Sigmoid colon (tissue), 6 donors: ENCODE measurements at regions not wholly inside any gene's neighbourhood (a gene's known extent, or its start where the extent isn't known, plus 50 kb on each side); places are given as distances from the start of the nearest gene placed in this dataset.

Experiments used
- DNase-seq: peaks from one replicate; pipeline ENCODE4 v3.0.0-alpha.2; 2019
- H3K27ac ChIP-seq, 4 donors: fragments of 200-600 bp; sonication (generic); one replicate each; pipeline ENCODE4 v1.5.1; 2016 to 2019; ENCODE audit warnings: mild to moderate bottlenecking in 1 of 4
- H3K27me3 ChIP-seq, 3 donors: fragments of 200-600 bp; sonication (generic); one replicate each; pipeline ENCODE4 v1.5.1; 2019; ENCODE audit warnings: mild to moderate bottlenecking in 1 of 3
- H3K36me3 ChIP-seq, 4 donors: fragments of 200-600 bp; sonication (generic); one replicate each; pipeline ENCODE4 v1.5.1; 2016 to 2019
- H3K4me1 ChIP-seq, 4 donors: fragments of 200-600 bp; sonication (generic); one replicate each; pipeline ENCODE4 v1.5.1; 2017 to 2019
- H3K4me3 ChIP-seq, 4 donors: fragments of 200-600 bp; sonication (generic); one replicate each; pipeline ENCODE4 v1.5.1; 2017 to 2019; ENCODE audit warnings: mild to moderate bottlenecking in 2 of 4, moderate library complexity in 1 of 4
- H3K9me3 ChIP-seq, 4 donors: fragments of 200-600 bp in 3 of 4; sonication (generic) in 3 of 4; one replicate each; pipeline versions ENCODE4 v1.5.1 to v1.6.1; 2013 to 2019
- EP300 ChIP-seq, 4 donors: sonication (generic); formaldehyde crosslinking; IDR thresholded peaks; one replicate each; pipeline ENCODE4 v1.6.1; 2017; ENCODE audit warnings: antibody characterized with exemption in 4 of 4
- POLR2A ChIP-seq, 2 donors: fragments of 450-650 bp; IDR thresholded peaks; one replicate each; pipeline ENCODE4 v1.6.1; 2016; ENCODE audit warnings: antibody characterized with exemption in 2 of 2, mild to moderate bottlenecking in 2 of 2, moderate library complexity in 2 of 2
- POLR2AphosphoS5 ChIP-seq, 4 donors: sonication (generic); formaldehyde crosslinking; IDR thresholded peaks; one replicate each; pipeline ENCODE4 v1.6.1; 2017; ENCODE audit warnings: antibody characterized with exemption in 4 of 4
- WGBS, 2 donors: extraction: QIAGEN DNeasy Blood & Tissue Kit; methylation state at CpG; one replicate each; pipeline ENCODE4 v1.1.7; 2013; 5-methylcytosine and 5-hydroxymethylcytosine counted together
- intact Hi-C: fragments of 100-400 bp; cut with DNase I; formaldehyde crosslinking; loops from one replicate; pipeline ENCODE4 v1.15.1; 2023
- TF ChIP-seq, protein P1 (sequence below), 4 experiments: fragments of 450-650 bp in 3 of 4; fragments of 200-600 bp in 1 of 4; IDR thresholded peaks; one replicate each; pipeline ENCODE4 v1.5.1; 2016 to 2019; ENCODE audit warnings: antibody characterized with exemption in 4 of 4, mild to moderate bottlenecking in 3 of 4, moderate library complexity in 2 of 4
- donor health status: healthy with polysubstance abuse.
- donor health status: healthy.

DNA sequence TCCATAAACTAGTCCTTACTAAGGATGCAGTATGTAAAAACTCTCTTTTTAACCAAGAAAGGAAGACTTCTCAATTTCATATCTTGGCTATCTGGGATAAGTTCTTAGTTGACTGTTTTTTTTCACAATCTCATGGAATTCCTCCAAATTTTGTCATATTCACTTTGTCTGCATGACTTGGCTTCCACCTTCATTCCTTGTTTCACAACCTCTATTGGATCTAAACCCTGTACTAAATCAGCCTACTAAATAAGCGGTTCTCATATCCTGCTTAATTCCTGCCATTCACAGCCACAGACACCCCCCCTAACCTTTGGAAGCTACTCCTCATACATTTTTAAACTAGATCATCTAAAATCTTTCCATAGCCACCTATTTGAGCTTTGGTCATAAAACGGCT, 370.6 kb upstream of the NAALADL2 start:
- Histone ChIP-seq H3K4me3 (no peak overlapping the region), H3K4me1 (no peaks in the 10 kb centered on the region), H3K27me3 (no peaks in the 10 kb centered on the region), H3K36me3 (no peaks in the 10 kb centered on the region), H3K9me3 (no peaks in the 10 kb centered on the region), H3K27ac (no peak overlapping the region)
- intact Hi-C loops = no loop called here
- DNase-seq = no peak
- 90% methylated on average over 2 of the region's 2 CpGs for WGBS, 2 donors
- TF ChIP-seq, protein P1, sequence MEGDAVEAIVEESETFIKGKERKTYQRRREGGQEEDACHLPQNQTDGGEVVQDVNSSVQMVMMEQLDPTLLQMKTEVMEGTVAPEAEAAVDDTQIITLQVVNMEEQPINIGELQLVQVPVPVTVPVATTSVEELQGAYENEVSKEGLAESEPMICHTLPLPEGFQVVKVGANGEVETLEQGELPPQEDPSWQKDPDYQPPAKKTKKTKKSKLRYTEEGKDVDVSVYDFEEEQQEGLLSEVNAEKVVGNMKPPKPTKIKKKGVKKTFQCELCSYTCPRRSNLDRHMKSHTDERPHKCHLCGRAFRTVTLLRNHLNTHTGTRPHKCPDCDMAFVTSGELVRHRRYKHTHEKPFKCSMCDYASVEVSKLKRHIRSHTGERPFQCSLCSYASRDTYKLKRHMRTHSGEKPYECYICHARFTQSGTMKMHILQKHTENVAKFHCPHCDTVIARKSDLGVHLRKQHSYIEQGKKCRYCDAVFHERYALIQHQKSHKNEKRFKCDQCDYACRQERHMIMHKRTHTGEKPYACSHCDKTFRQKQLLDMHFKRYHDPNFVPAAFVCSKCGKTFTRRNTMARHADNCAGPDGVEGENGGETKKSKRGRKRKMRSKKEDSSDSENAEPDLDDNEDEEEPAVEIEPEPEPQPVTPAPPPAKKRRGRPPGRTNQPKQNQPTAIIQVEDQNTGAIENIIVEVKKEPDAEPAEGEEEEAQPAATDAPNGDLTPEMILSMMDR (IDR thresholded peaks at IDR 0.05) = no peak
- no peak for TF ChIP-seq EP300 (IDR thresholded peaks at IDR 0.05)
- TF ChIP-seq POLR2A (IDR thresholded peaks at IDR 0.05) = no peak
- peak in 1 of 4 donors; percentile 33 for TF ChIP-seq POLR2AphosphoS5 (IDR thresholded peaks at IDR 0.05)

DNA sequence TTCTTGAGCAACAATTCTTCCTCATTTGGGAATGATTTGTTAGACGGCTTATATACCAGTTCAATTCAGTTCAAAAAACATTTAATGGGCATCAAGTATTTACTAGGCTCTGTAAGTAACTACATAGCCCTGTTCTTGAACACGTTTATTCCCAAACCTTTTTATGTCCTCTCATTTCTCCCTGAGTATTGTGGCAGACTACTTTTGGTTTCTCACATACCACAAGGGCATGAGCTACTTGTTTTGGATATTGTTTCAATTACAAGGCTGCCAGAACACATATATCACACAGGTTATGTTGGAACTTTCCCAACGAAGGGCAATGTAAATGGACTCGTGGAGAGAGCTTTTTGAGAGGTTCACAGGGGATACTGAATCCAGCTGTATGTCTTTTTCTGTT, 363.8 kb upstream of the NAALADL2 start:
- Histone ChIP-seq H3K4me3 (no peak overlapping the region), H3K9me3 (no peaks in the 10 kb centered on the region), H3K27ac (peak overlapping the region in 3 of 4 donors; percentile 34 to 67 (median 56)), H3K27me3 (no peaks in the 10 kb centered on the region), H3K4me1 (peaks cover 0 to 42% (median 17%) of the 10 kb centered on the region in 4 donors), H3K36me3 (no peaks in the 10 kb centered on the region)
- 64 to 67% methylated on average over 4 of the region's 4 CpGs for WGBS, 2 donors
- no peak for DNase-seq
- TF ChIP-seq, protein P1 (IDR thresholded peaks at IDR 0.05) = no peak
- no peak for TF ChIP-seq POLR2A (IDR thresholded peaks at IDR 0.05)
- TF ChIP-seq EP300 (IDR thresholded peaks at IDR 0.05) = no peak
- no peak for TF ChIP-seq POLR2AphosphoS5 (IDR thresholded peaks at IDR 0.05)
- intact Hi-C loops = no loop called here

DNA sequence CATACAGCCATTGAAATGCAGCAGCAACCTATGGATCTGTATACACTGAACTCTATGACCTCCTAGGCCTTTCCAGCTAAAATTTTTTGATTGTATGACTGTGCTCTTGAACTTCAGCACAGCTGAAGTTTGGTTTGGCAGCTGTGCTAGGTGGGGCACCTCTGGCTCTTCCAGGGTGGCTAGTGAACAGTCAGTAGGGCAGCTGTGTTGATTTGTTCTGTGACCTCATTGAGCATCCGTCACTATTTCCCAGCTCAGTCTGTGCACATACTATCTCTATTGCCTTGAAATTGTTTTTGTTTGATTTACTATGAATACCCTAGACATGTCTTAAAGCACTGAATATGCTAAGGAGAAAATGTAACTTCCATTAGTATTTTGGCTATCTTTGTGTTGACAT, 363.2 kb upstream of the NAALADL2 start:
- DNase-seq = no peak

DNA sequence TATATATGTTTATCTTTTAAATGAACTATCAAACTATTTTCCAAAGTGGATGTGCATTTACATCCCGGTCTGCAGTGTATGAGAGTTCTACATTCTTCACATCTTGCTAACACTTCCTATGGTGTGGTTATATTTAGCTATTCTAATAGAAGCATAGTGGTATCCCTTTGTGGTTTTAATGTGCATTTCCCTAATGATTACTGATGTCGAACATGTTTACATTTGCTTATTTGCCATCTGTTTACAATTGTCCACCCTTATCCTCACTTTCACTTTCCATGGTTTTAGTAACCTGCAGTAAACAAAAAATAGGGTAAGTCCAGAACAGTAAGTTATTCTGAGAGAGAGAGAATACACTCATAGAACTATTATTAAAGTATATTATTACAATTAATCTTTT, 360.5 kb upstream of the NAALADL2 start:
- intact Hi-C loops = no loop called here
- H3K9me3 ChIP-seq = no peaks in the 10 kb centered on the region
- no peak for DNase-seq
- peak overlapping the region in 2 of 4 donors; percentile 11 to 35 for H3K27ac ChIP-seq
- peak overlapping the region in 1 of 4 donors; percentile 17 for H3K4me3 ChIP-seq
- TF ChIP-seq EP300 (IDR thresholded peaks at IDR 0.05) = no peak
- TF ChIP-seq POLR2A (IDR thresholded peaks at IDR 0.05) = no peak
- TF ChIP-seq, protein P1 (IDR thresholded peaks at IDR 0.05) = no peak
- TF ChIP-seq POLR2AphosphoS5 (IDR thresholded peaks at IDR 0.05) = no peak
- H3K27me3 ChIP-seq = no peaks in the 10 kb centered on the region
- H3K36me3 ChIP-seq = no peaks in the 10 kb centered on the region
- WGBS, 2 donors = 39 to 46% methylated on average over 2 of the region's 2 CpGs
- peaks cover 0 to 42% (median 17%) of the 10 kb centered on the region in 4 donors for H3K4me1 ChIP-seq

More for the DNA sequence above, 363.2 kb upstream of the NAALADL2 start:
- no peak overlapping the region for H3K4me3 ChIP-seq
- intact Hi-C loops = no loop called here
- WGBS, 2 donors = 69 to 83% methylated on average over 1 of the region's 1 CpG
- no peaks in the 10 kb centered on the region for H3K9me3 ChIP-seq
- H3K27ac ChIP-seq = peak overlapping the region in 3 of 4 donors; percentile 34 to 67 (median 56)
- peaks cover 0 to 42% (median 17%) of the 10 kb centered on the region in 4 donors for H3K4me1 ChIP-seq
- H3K27me3 ChIP-seq = no peaks in the 10 kb centered on the region
- TF ChIP-seq POLR2AphosphoS5 (IDR thresholded peaks at IDR 0.05) = no peak
- TF ChIP-seq, protein P1 (IDR thresholded peaks at IDR 0.05) = no peak
- TF ChIP-seq POLR2A (IDR thresholded peaks at IDR 0.05) = no peak
- no peak for TF ChIP-seq EP300 (IDR thresholded peaks at IDR 0.05)
- H3K36me3 ChIP-seq = no peaks in the 10 kb centered on the region

DNA sequence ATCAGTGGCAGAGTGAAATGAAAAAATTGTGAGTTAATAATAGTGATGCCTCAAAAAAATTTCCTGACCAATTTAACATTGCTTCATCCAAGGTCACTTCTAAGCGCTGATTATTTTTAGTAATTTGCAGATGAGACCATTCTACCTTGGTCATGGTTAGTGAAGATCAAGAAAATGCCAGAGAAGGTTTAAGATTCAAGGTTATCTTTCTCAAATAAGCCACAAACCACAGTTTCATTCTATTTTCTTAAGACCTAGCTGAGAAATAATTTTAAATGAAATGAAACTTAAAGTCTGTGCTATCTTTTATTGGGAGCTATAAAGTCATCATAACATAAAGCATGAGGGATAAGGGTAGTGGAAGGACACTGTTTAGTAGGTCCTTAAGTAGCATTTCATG, 353.9 kb upstream of the NAALADL2 start:
- 88 to 97% methylated on average over 1 of the region's 1 CpG for WGBS, 2 donors
- no peaks in the 10 kb centered on the region for H3K27me3 ChIP-seq
- H3K4me3 ChIP-seq = no peak overlapping the region
- TF ChIP-seq, protein P1 (IDR thresholded peaks at IDR 0.05) = no peak
- TF ChIP-seq POLR2AphosphoS5 (IDR thresholded peaks at IDR 0.05) = no peak
- TF ChIP-seq EP300 (IDR thresholded peaks at IDR 0.05) = no peak
- TF ChIP-seq POLR2A (IDR thresholded peaks at IDR 0.05) = no peak
- DNase-seq = no peak
- H3K27ac ChIP-seq = no peak overlapping the region
- no peaks in the 10 kb centered on the region for H3K36me3 ChIP-seq
- H3K9me3 ChIP-seq = no peaks in the 10 kb centered on the region
- intact Hi-C loops = no loop called here
- H3K4me1 ChIP-seq = peaks cover 0 to 17% (median 0%) of the 10 kb centered on the region in 4 donors
